ENCODE measurements at regions not wholly inside any gene's neighbourhood (a gene's known extent, or its start where the extent isn't known, plus 50 kb on each side); places are given as distances from the start of the nearest gene placed in this dataset.

GRCh38 chr16:79403534-79403933, 197.0 kb downstream of the MAF start:
- no peak overlapping the region for H2AK5ac ChIP-seq (ENCODE audit: low read depth, low read length)
- no peak for DNase-seq
- H4K91ac ChIP-seq (ENCODE audit: insufficient read depth, low read depth, low read length): no peak overlapping the region
- H3K14ac ChIP-seq (replicated peaks; ENCODE audit: low read depth, low read length): no peak overlapping the region
- H3K27me3 ChIP-seq (ENCODE audit: control insufficient read depth, insufficient read depth, low read length): no peaks in the 10 kb centered on the region
- H2BK20ac ChIP-seq (ENCODE audit: low read depth, low read length): no peak overlapping the region
- ChIA-PET CTCF (no interaction called here), POLR2A (ENCODE audit: unreplicated experiment) (no interaction called here)
- TF ChIP-seq, protein P1, sequence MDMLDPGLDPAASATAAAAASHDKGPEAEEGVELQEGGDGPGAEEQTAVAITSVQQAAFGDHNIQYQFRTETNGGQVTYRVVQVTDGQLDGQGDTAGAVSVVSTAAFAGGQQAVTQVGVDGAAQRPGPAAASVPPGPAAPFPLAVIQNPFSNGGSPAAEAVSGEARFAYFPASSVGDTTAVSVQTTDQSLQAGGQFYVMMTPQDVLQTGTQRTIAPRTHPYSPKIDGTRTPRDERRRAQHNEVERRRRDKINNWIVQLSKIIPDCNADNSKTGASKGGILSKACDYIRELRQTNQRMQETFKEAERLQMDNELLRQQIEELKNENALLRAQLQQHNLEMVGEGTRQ (IDR thresholded peaks at IDR 0.05; ENCODE audit: low read depth, low read length): no peak
- TF ChIP-seq CHD1 (IDR thresholded peaks at IDR 0.05; ENCODE audit: low read depth, low read length) (no peak), MAFK (IDR thresholded peaks at IDR 0.05; ENCODE audit: low read depth, low read length) (no peak), ELK1 (IDR thresholded peaks at IDR 0.05; ENCODE audit: borderline replicate concordance, low read depth, low read length) (no peak), BHLHE40 (IDR thresholded peaks at IDR 0.05; ENCODE audit: low read depth, low read length) (no peak)
- no TSS peak for BruUV-seq (replicated peaks)
- no peak overlapping the region for H3K4me2 ChIP-seq (ENCODE audit: low read depth, low read length)
- H3K9me3 ChIP-seq (ENCODE audit: control insufficient read depth, insufficient read depth, low read length): peaks cover 29% of the 10 kb centered on the region
- WGBS, 2 experiments (ENCODE audit: extremely low coverage in 2 of 2, insufficient read length in 1 of 2): no CpG with 5 or more reads among the region's 4 CpGs
- dilution Hi-C loops (cut with HindIII; ENCODE audit: low sequenced_read_pairs, unreplicated experiment): no loop called here
- no peak overlapping the region for H3K27ac ChIP-seq (ENCODE audit: insufficient read depth, low read length)
- no peak overlapping the region for H2BK120ac ChIP-seq (ENCODE audit: low read depth, low read length)
- no peak overlapping the region for H2BK15ac ChIP-seq (ENCODE audit: low read depth, low read length)
- no peaks in the 10 kb centered on the region for H3K4me1 ChIP-seq (ENCODE audit: control insufficient read depth, insufficient read depth, low read length)
- no peaks in the 10 kb centered on the region for H3K79me1 ChIP-seq (ENCODE audit: low read depth in 1 of 2, low read length in 2 of 2)
- no peak overlapping the region for H4K5ac ChIP-seq (ENCODE audit: low read depth, low read length)
- H3K56ac ChIP-seq (ENCODE audit: extremely low read depth, insufficient read depth, low read length): no peak overlapping the region
- in situ Hi-C loops (cut with MboI; ENCODE audit: low sequenced_read_pairs): no loop called here
- H3K9ac ChIP-seq (ENCODE audit: low read depth, low read length): no peak overlapping the region
- no peak overlapping the region for H3K4ac ChIP-seq (ENCODE audit: low read depth, low read length)
- H2AFZ ChIP-seq (replicated peaks; ENCODE audit: low read length, poor library complexity): no peak overlapping the region
- no peak overlapping the region for H3K18ac ChIP-seq (ENCODE audit: low read depth, low read length)
- no peak overlapping the region for H4K8ac ChIP-seq (ENCODE audit: low read depth in 2 of 2, low read length in 2 of 2)
- intact Hi-C loops (cut with micrococcal nuclease): no loop called here
- H4K20me1 ChIP-seq (ENCODE audit: insufficient read depth, low read length): no peaks in the 10 kb centered on the region
- H2BK5ac ChIP-seq (ENCODE audit: low read depth, low read length, poor library complexity, severe bottlenecking): no peak overlapping the region
- H3K4me3 ChIP-seq (ENCODE audit: insufficient read depth, low read depth, low read length): no peak overlapping the region
- no peaks in the 10 kb centered on the region for H3K9me1 ChIP-seq (ENCODE audit: insufficient read depth, low read length)
- H3K36me3 ChIP-seq (ENCODE audit: control insufficient read depth, insufficient read depth, low read length): no peaks in the 10 kb centered on the region
- no peak for ATAC-seq (ENCODE audit: low read depth)
- H3K23ac ChIP-seq (ENCODE audit: low read depth, low read length): no peak overlapping the region
- H2AK9ac ChIP-seq (replicated peaks; ENCODE audit: low read depth, low read length, poor library complexity): no peak overlapping the region
